HG03565 (cell line): ENCODE measurements at regions not wholly inside any gene's neighbourhood (a gene's known extent, or its start where the extent isn't known, plus 50 kb on each side); places are given as distances from the start of the nearest gene placed in this dataset.
"Not testable (repeated sequence)": the region's sequence is repeated elsewhere in the genome, so short reads cannot be mapped to it uniquely, and the experiment has no call there.

Source experiments
- ATAC-seq: cut with Tn5 transposase; IDR thresholded peaks from one replicate; pipeline ENCODE4 v1.9.1; 2021; ENCODE audit warnings: mild to moderate bottlenecking, moderate library complexity; ENCODE audit not compliant: unreplicated experiment

DNA sequence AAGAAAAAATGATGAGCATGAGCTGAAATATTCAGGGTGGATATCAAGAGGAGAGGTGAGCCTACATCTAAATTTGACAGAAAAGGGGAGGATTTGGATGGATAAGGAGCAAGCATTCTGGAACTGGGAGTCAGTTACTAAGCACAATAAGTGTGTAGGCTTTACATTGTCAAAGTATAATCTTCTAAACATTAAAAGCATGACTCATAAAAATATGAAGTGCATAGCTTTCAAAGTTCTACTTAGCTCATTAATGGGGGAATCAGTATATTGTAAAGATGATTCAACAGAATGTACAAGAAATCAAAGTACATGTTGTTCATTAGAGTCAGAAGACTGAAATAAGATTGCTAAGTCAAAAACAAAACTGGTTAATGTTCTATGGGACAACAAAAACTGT, 248.0 kb upstream of the GAS1 start:
- no peak for ATAC-seq

GRCh38 chr9:87197349-87198130, 250.2 kb upstream of the GAS1 start:
- ATAC-seq = no peak

- no peak for ATAC-seq
Observed at GRCh38 chr9:87198716-87199115, 251.4 kb upstream of the GAS1 start.

DNA sequence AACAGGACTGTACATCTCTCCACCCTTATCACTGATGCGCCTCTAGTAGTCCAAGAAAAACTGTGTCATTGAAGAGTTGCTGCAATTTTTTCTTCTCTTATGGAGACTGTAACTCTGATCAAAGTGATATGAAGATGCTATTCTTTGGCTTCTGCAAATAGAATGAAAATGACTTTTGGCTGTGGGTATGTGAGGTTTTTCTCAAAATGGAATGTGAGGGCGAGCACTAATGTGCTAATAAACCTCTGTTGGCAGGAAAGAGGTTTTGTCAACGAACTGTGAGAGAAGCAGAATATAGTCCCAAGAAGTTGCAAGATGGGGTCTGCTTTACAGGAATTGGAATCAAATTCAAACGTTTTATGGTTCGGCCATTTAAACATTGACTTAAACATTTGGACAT, 252.0 kb upstream of the GAS1 start:
- no peak for ATAC-seq

- ATAC-seq = no peak
Observed at GRCh38 chr9:87199782-87200181, 252.5 kb upstream of the GAS1 start.

GRCh38 chr9:87201351-87201751, 254.0 kb upstream of the GAS1 start:
- ATAC-seq = no peak

DNA sequence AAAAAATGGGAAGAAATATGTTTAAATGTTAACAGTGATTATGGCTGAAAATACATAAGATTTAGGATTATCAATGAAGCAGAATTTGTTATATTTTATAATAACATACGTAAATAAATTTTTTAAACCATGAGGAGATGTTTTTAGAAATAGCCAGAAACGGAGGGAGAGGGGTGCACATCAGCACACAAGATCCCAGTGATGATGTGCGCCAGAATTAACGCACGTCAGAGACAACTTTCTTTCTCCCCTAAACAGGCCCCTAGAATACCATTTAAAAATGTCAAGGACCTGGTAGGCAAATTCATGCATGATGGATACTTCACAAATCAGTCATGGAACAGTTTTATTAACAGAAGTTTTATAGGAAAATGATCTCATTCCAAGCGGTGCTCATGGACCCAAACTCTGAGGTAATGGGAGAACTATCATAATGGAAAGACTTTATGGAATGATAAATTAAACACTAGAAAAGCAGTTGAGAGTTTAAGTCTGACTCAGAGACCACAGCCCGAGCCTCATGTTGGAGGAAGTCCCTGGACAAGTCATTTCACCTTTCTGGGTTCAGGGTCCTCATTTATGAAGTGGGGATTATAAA, 258.9 kb upstream of the GAS1 start:
- no peak for ATAC-seq

DNA sequence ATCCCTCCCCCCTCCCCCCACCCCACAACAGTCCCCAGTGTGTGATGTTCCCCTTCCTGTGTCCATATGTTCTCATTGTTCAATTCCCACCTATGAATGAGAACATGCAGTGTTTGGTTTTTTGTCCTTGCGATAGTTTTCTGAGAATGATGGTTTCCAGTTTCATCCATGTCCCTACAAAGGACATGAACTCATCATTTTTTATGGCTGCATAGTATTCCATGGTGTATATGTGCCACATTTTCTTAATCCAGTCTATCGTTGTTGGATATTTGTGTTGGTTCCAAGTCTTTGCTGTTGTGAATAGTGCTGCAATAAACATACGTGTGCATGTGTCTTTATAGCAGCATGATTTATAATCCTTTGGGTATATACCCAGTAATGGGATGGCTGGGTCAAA, 263.4 kb upstream of the GAS1 start:
- not testable (repeated sequence) for ATAC-seq

- no peak for ATAC-seq
Observed at GRCh38 chr9:87211669-87212068, 264.4 kb upstream of the GAS1 start.

- ATAC-seq = no peak
Observed at GRCh38 chr9:87212605-87213021, 265.3 kb upstream of the GAS1 start.

DNA sequence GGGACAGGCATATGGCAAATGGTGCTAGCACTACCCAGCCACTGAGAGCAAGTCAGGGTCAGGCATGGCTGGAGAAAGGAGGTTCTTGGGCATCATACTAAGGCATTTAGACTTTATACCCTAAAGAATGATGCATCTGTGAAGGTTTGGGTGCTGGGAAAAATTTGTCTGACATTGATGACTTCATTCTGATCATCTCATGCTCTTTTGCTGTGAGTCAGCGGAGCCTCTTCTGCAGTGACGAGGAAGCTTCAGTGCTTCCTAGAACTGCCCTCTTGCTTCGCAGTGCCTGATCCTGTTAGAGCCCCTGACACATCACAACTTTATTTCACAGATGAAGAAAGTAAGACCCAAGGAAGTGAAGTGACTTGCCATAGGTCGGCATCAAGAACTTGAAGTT, 266.6 kb upstream of the GAS1 start:
- no peak for ATAC-seq

- no peak for ATAC-seq
Observed at GRCh38 chr9:87214991-87215390, 267.7 kb upstream of the GAS1 start.

DNA sequence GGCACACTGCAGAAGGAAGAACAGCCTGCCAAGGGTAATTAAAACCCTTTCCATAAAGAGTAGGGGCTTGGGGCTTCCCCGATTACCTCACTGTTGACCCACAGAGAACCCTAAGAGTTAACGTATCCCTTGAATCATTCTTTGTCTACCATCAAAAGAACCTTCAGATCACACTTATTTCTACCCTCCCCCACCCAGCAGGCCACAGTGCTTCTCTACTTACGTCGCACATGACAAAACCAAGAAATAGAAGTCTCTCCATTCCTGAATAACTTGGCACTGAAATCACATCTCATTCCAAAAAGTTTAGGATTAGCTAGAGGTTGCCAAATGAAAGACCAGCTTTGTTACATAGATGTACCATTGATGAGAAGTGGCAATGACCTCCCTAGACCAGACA, 268.7 kb upstream of the GAS1 start:
- ATAC-seq = no peak

GRCh38 chr9:87216897-87217455, 269.7 kb upstream of the GAS1 start:
- no peak for ATAC-seq

DNA sequence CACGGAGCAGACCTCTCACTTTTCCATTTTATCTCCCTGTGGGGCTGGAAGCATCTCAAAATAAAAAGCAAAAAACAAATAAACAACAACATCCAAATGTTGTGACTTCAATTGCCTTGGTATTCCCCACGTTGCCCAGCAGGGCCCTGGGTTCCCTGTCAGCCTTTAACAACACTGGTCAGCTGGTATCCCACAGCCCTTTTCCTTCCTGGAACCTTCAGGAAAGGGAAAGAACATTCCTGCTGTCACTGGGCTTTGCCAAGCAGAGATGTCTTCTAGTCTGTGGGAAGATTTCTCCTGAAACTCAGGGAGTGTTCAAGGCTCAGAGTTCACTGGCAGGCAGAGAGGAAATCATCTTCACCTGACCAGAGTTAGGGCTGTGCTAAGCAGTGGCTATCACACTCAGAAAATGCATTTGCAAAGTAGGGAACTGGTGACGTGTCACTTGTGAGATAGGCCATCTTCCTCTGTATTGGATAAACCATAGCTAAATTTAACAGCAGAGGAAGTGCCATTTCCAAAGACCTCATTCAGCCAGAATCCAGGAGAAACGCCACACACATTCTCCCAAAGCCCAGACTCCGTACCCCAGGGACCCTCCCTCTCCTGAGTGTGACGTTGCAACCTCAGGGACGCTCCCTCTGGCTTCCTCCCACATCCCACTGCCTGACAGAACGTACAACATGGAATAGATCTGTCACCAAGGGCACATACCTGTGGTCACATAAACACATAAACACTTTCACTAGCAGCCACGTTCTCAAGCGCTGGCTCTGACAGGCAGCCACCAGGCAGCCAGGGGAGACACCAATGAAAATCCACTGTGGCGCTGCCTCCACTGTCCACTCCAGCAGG, 274.0 kb upstream of the DAPK1 start:
- no peak for ATAC-seq

GRCh38 chr9:87226896-87227295, 270.8 kb upstream of the DAPK1 start:
- no peak for ATAC-seq

DNA sequence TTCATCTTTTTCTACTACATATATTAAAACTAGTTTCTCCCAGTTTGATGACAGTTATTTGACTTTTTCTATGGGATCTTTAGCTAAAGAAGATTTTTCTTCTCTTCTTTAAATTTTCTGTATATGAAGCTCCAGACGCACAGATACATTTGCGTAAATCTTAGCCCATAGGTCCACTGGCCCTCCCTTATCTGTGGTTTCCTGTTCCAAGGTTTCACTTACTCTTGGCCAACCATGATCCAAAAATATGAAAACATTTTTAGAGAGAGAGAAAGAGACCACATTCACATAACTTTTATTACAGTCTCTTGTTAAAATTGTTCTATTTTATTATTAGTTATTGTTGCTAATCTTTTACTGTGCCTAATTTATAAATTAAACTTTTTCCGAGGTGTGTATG, 270.2 kb upstream of the DAPK1 start:
- no peak for ATAC-seq

GRCh38 chr9:87229108-87229507, 268.6 kb upstream of the DAPK1 start:
- ATAC-seq = no peak

DNA sequence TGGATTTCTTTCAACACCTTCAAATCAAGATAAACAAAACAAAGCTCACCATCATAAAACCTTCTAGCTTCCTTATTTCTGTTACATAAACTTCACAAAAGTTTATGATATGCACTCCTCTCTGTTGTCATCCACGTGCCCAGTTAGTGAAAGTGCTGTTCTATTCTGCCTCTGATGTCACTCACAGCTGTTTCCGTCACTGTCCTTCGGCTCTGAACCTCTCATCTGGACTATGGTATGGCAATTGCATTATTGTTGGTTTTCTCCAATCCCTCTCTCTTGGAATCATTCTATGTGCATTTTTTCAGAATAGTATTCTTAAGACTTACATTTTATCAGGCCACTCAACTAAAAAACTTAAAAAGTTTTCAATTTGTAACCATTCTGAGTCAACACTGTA, 264.2 kb upstream of the DAPK1 start:
- no peak for ATAC-seq

- ATAC-seq = no peak
Observed at GRCh38 chr9:87233899-87234455, 263.7 kb upstream of the DAPK1 start.

DNA sequence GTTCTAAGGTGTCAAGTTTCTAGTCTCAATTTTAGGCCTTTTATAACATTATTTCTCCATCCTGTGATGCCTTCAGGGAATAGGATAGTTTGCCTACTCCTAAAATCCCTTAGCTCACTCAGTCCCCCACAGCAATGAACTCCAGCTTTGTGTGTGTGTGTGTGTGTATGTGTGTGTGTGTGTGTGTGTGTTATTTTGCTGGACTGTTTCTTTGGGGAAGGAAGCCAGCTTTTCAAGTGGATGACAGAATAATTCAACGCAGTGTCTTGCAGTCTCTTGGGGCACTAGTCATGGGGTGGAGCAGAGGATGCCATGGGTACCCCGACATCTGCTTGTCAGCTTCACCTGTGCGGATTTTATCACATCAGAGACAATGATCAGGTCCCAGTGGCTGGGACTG, 262.8 kb upstream of the DAPK1 start:
- ATAC-seq = no peak
